ENCODE measurements at regions not wholly inside any gene's neighbourhood (a gene's known extent, or its start where the extent isn't known, plus 50 kb on each side); places are given as distances from the start of the nearest gene placed in this dataset.

- TF ChIP-seq ARID4B (CRISPR knock-in tag; IDR thresholded peaks at IDR 0.05; ENCODE audit: borderline replicate concordance) = no peak
- no peak for TF ChIP-seq ZNF425 (CRISPR knock-in tag; conservative IDR thresholded peaks at IDR 0.05)
- TF ChIP-seq E2F1 (CRISPR knock-in tag; IDR thresholded peaks at IDR 0.05) = no peak
- no peak for TF ChIP-seq HMGA2 (CRISPR knock-in tag; IDR thresholded peaks at IDR 0.05)
Observed at GRCh38 chr7:80017101-80017698, 117.4 kb upstream of the GNAI1 start (continued).

GRCh38 chr7:80014511-80014910 is 120.1 kb upstream of the GNAI1 start:
- Mint-ChIP-seq H3K36me3 (no peaks in the 10 kb centered on the region), H3K27me3 (ENCODE audit: low read depth) (no peaks in the 10 kb centered on the region), H3K4me1 (peaks cover 10% of the 10 kb centered on the region), H3K9me3 (peaks cover 3% of the 10 kb centered on the region; the same call in 1 of the 2 replicates), H3K4me3 (peak overlapping the region; percentile 40), H3K27ac (peak overlapping the region; percentile 95)
- no peak for DNase-seq (ENCODE audit: low spot score)
- ChIA-PET CTCF (no interaction called here), POLR2A (no interaction called here)
- ATAC-seq = peak; percentile 67
- no peak for TF ChIP-seq USF2 (CRISPR knock-in tag; IDR thresholded peaks at IDR 0.05)
- TF ChIP-seq MXD4 (CRISPR knock-in tag; IDR thresholded peaks at IDR 0.05; ENCODE audit: borderline replicate concordance) = no peak
- TF ChIP-seq HMGA2 (CRISPR knock-in tag; IDR thresholded peaks at IDR 0.05) = no peak
- TF ChIP-seq PRDM15 (CRISPR knock-in tag; IDR thresholded peaks at IDR 0.05) = no peak
- no peak for TF ChIP-seq NR2C2 (CRISPR knock-in tag; IDR thresholded peaks at IDR 0.05)
- no peak for TF ChIP-seq TP53 (CRISPR knock-in tag; IDR thresholded peaks at IDR 0.05)
- TF ChIP-seq ZNF317 (CRISPR knock-in tag; IDR thresholded peaks at IDR 0.05; ENCODE audit: borderline replicate concordance, low read depth) = no peak
- TF ChIP-seq NR3C1 (CRISPR knock-in tag; conservative IDR thresholded peaks at IDR 0.05; ENCODE audit: low read depth) = no peak
- no peak for TF ChIP-seq ATF2 (CRISPR knock-in tag; IDR thresholded peaks at IDR 0.05; ENCODE audit: borderline replicate concordance, low read depth)
- no peak for TF ChIP-seq EMX1 (CRISPR knock-in tag; IDR thresholded peaks at IDR 0.05)
- TF ChIP-seq FOXP1 (CRISPR knock-in tag; IDR thresholded peaks at IDR 0.05; ENCODE audit: borderline replicate concordance) = no peak
- no peak for TF ChIP-seq RORB (CRISPR knock-in tag; IDR thresholded peaks at IDR 0.05)
- no peak for TF ChIP-seq ETV6 (CRISPR knock-in tag; IDR thresholded peaks at IDR 0.05)
- TF ChIP-seq STAT6 (CRISPR knock-in tag; conservative IDR thresholded peaks at IDR 0.05; ENCODE audit: low read depth) = no peak
- TF ChIP-seq IRF2 (CRISPR knock-in tag; IDR thresholded peaks at IDR 0.05; ENCODE audit: borderline replicate concordance, low read depth) = no peak
